H1 (cell line): ENCODE measurements at regions not wholly inside any gene's neighbourhood (a gene's known extent, or its start where the extent isn't known, plus 50 kb on each side); places are given as distances from the start of the nearest gene placed in this dataset.

Source experiments
- CTCF ChIA-PET: fragments of 300-600 bp; sonication (Branson Sonifier 250); formaldehyde crosslinking; loops from one replicate; lab custom pipeline; 2021; ENCODE audit not compliant: partially characterized antibody; lab: Charles Lee
- POLR2A ChIA-PET: fragments of 300-600 bp; sonication (Branson Sonifier 250); formaldehyde crosslinking; loops from one replicate; lab custom pipeline; 2021; ENCODE audit warnings: inconsistent platforms; ENCODE audit not compliant: partially characterized antibody; lab: Charles Lee
- DNase-seq, 2 experiments: peaks; one replicate each; pipeline versions ENCODE4 v3.0.0 to v3.0.0-alpha.2; 2010 to 2022; ENCODE audit warnings: low spot score in 2 of 2, low read depth in 1 of 2, mixed read lengths in 1 of 2
- FAIRE-seq: peaks from 2 replicates; lab custom pipeline; 2011; peaks lifted over from hg19 to GRCh38; lab: Jason Lieb, UNC
- H2AFZ ChIP-seq: 2 replicates; pipeline ENCODE4 v1.8.1; 2012; ENCODE audit warnings: low read length, inconsistent platforms
- H2AK5ac ChIP-seq: 2 replicates; pipeline ENCODE4 v1.6.1; 2013; ENCODE audit warnings: low read depth, low read length
- H2BK120ac ChIP-seq: replicated peaks from 2 replicates; pipeline ENCODE3; 2013; ENCODE audit warnings: low read depth, low read length, inconsistent platforms
- H2BK12ac ChIP-seq: 2 replicates; pipeline ENCODE4 v1.6.1; 2013; ENCODE audit warnings: low read depth, low read length
- H2BK15ac ChIP-seq: 2 replicates; pipeline ENCODE4 v1.6.1; 2013; ENCODE audit warnings: low read length
- H2BK20ac ChIP-seq: 2 replicates; pipeline ENCODE4 v1.6.1; 2013; ENCODE audit warnings: low read length
- H2BK5ac ChIP-seq: 2 replicates; pipeline ENCODE4 v1.6.1; 2013; ENCODE audit warnings: low read depth, low read length
- H3K14ac ChIP-seq: 2 replicates; pipeline ENCODE4 v1.6.1; 2013; ENCODE audit warnings: inconsistent platforms; ENCODE audit not compliant: insufficient read length
- H3K18ac ChIP-seq: 2 replicates; pipeline ENCODE4 v1.6.1; 2013; ENCODE audit warnings: low read length; ENCODE audit errors: extremely low read depth
- H3K23ac ChIP-seq: 2 replicates; pipeline ENCODE4 v1.6.1; 2013; ENCODE audit warnings: inconsistent platforms; ENCODE audit not compliant: insufficient read length
- H3K23me2 ChIP-seq: 2 replicates; pipeline ENCODE4 v1.6.1; 2013; ENCODE audit warnings: low read depth, low read length
- H3K27ac ChIP-seq: 2 replicates; pipeline ENCODE4 v1.6.1; 2011; ENCODE audit warnings: low read depth, low read length, inconsistent platforms
- H3K27me3 ChIP-seq, 4 experiments: replicated peaks in 1 of 4; 1 replicate in 1 of 4; 2 replicates in 3 of 4; pipeline versions ENCODE4 v1.6.1 to v1.8.1; 2011 to 2013; ENCODE audit warnings: low read length in 3 of 4, mild to moderate bottlenecking in 3 of 4, inconsistent platforms in 2 of 4, mixed read lengths in 2 of 4, moderate library complexity in 1 of 4; ENCODE audit not compliant: control insufficient read depth in 3 of 4, insufficient read depth in 3 of 4; ENCODE audit errors: extremely low read depth in 1 of 4
- H3K36me3 ChIP-seq, 4 experiments: 2 replicates each; pipeline versions ENCODE4 v1.6.1 to v1.8.1; 2011 to 2013; ENCODE audit warnings: mild to moderate bottlenecking in 4 of 4, low read length in 3 of 4, moderate library complexity in 2 of 4, control low read depth in 1 of 4, inconsistent platforms in 1 of 4; ENCODE audit not compliant: insufficient read depth in 4 of 4, control insufficient read depth in 2 of 4
- H3K4ac ChIP-seq: replicated peaks from 2 replicates; pipeline ENCODE3; 2013; ENCODE audit warnings: low read length, low read depth, mixed read lengths, inconsistent platforms; ENCODE audit not compliant: insufficient read length
- H3K4me1 ChIP-seq, 4 experiments: replicated peaks in 1 of 4; 1 replicate in 1 of 4; 2 replicates in 3 of 4; pipeline versions ENCODE4 v1.6.1 to v1.8.1; 2011 to 2013; ENCODE audit warnings: low read length in 3 of 4, inconsistent platforms in 2 of 4, mixed read lengths in 1 of 4; ENCODE audit not compliant: insufficient read depth in 4 of 4, control insufficient read depth in 3 of 4
- H3K4me2 ChIP-seq, 2 experiments: 2 replicates each; pipeline versions ENCODE4 v1.6.1 to v1.8.1; 2011 to 2013; ENCODE audit warnings: low read depth in 2 of 2, low read length in 2 of 2, control low read depth in 1 of 2, inconsistent platforms in 1 of 2, mild to moderate bottlenecking in 1 of 2; ENCODE audit not compliant: insufficient read depth in 1 of 2
- H3K4me3 ChIP-seq, 4 experiments: fragments of 200-600, 300-600 bp in 1 of 4; sonication (generic), shearing (Covaris generic), sonication (Bioruptor Twin) in 1 of 4; 2 replicates each; pipeline versions ENCODE4 v1.5.1 to v1.8.1; 2011 to 2016; ENCODE audit warnings: low read length in 4 of 4, low read depth in 3 of 4, control low read depth in 2 of 4, inconsistent platforms in 2 of 4, mild to moderate bottlenecking in 2 of 4, mixed read lengths in 1 of 4, moderate library complexity in 1 of 4; ENCODE audit not compliant: insufficient read depth in 2 of 4; ENCODE audit errors: extremely low read depth in 1 of 4
- H3K56ac ChIP-seq: replicated peaks from 2 replicates; pipeline ENCODE3; 2013; ENCODE audit warnings: low read depth, mild to moderate bottlenecking, mixed read lengths, low read length, inconsistent platforms; ENCODE audit not compliant: insufficient read length
- H3K79me1 ChIP-seq: 2 replicates; pipeline ENCODE4 v1.6.1; 2013; ENCODE audit warnings: low read depth, low read length, control low read depth
- H3K79me2 ChIP-seq, 2 experiments: 2 replicates each; pipeline versions ENCODE4 v1.6.1 to v1.8.1; 2012 to 2013; ENCODE audit warnings: low read length in 2 of 2, mild to moderate bottlenecking in 2 of 2, inconsistent platforms in 1 of 2; ENCODE audit not compliant: insufficient read depth in 2 of 2, control insufficient read depth in 1 of 2
- H3K9ac ChIP-seq, 4 experiments: replicated peaks in 1 of 4; 1 replicate in 1 of 4; 2 replicates in 3 of 4; pipeline versions ENCODE4 v1.6.1 to v1.8.1; 2011 to 2013; ENCODE audit warnings: low read depth in 3 of 4, low read length in 3 of 4, control low read depth in 2 of 4, mild to moderate bottlenecking in 2 of 4, moderate library complexity in 2 of 4, inconsistent platforms in 1 of 4; ENCODE audit errors: extremely low read depth in 1 of 4
- H3K9me3 ChIP-seq, 2 experiments: 2 replicates each; pipeline versions ENCODE4 v1.6.1 to v1.8.1; 2012 to 2013; ENCODE audit warnings: mild to moderate bottlenecking in 2 of 2, moderate library complexity in 2 of 2, control low read depth in 1 of 2, inconsistent platforms in 1 of 2, low read depth in 1 of 2, low read length in 1 of 2, mixed read lengths in 1 of 2; ENCODE audit not compliant: insufficient read depth in 2 of 2
- H4K20me1 ChIP-seq, 2 experiments: replicated peaks in 1 of 2; 2 replicates each; pipeline versions ENCODE3 to v1.8.1; 2011 to 2013; ENCODE audit warnings: inconsistent platforms in 2 of 2, low read length in 2 of 2, mild to moderate bottlenecking in 1 of 2; ENCODE audit not compliant: insufficient read depth in 2 of 2, control insufficient read depth in 1 of 2
- H4K5ac ChIP-seq: 2 replicates; pipeline ENCODE4 v1.6.1; 2013; ENCODE audit warnings: low read length, low read depth, mixed read lengths, inconsistent platforms; ENCODE audit not compliant: insufficient read length
- H4K8ac ChIP-seq: 2 replicates; pipeline ENCODE4 v1.8.0; 2013; ENCODE audit warnings: mild to moderate bottlenecking, moderate library complexity, low read length, inconsistent platforms; ENCODE audit not compliant: insufficient read depth; ENCODE audit errors: extremely low read depth
- H4K91ac ChIP-seq: replicated peaks from 2 replicates; pipeline ENCODE3; 2013; ENCODE audit warnings: low read length, mixed read lengths, inconsistent platforms; ENCODE audit not compliant: insufficient read length
- WGBS, 2 experiments: shearing (Covaris generic) in 1 of 2; methylation state at CpG; one replicate each; pipeline versions ENCODE4 v1.1.6 to v1.1.7; 2013 to 2015; ENCODE audit warnings: low lambda C conversion rate in 2 of 2, mixed read lengths in 2 of 2, inconsistent platforms in 1 of 2, low coverage in 1 of 2, missing lambda C conversion rate in 1 of 2; ENCODE audit not compliant: insufficient replicate concordance in 2 of 2, insufficient coverage in 1 of 2, insufficient read length in 1 of 2; ENCODE audit errors: extremely low coverage in 1 of 2, missing lambda C conversion rate in 1 of 2; 5-methylcytosine and 5-hydroxymethylcytosine counted together

- Histone ChIP-seq H3K18ac (no peak overlapping the region), H3K23me2 (peaks cover 5% of the 10 kb centered on the region; the same call in 1 of the 2 replicates), H2BK5ac (no peak overlapping the region), H3K56ac (no peak overlapping the region), H3K4ac (no peak overlapping the region), H3K4me2 (no peak overlapping the region), H3K27me3 (no peaks in the 10 kb centered on the region), H2AFZ (no peak overlapping the region), H3K23ac (no peak overlapping the region), H2BK15ac (no peak overlapping the region), H3K79me2 (no peaks in the 10 kb centered on the region), H4K8ac (no peak overlapping the region), H3K36me3 (no peaks in the 10 kb centered on the region), H3K14ac (no peak overlapping the region), H3K27ac (no peak overlapping the region), H3K4me3 (no peak overlapping the region), H3K4me1 (no peaks in the 10 kb centered on the region), H4K20me1 (no peaks in the 10 kb centered on the region), H2BK120ac (no peak overlapping the region), H2BK20ac (no peak overlapping the region), H4K5ac (no peak overlapping the region), H3K9me3 (peaks cover 76 to 96% of the 10 kb centered on the region in 2 experiments), H3K79me1 (no peaks in the 10 kb centered on the region), H4K91ac (no peak overlapping the region), H3K9ac (no peak overlapping the region), H2AK5ac (no peak overlapping the region), H2BK12ac (no peak overlapping the region)
- WGBS, 2 experiments = 74% methylated on average over 10 of the region's 11 CpGs; no CpG with 5 or more reads in 1 of the 2 experiments
- ChIA-PET POLR2A (no interaction called here), CTCF (no interaction called here)
- no peak for DNase-seq
- no peak for FAIRE-seq
Measured at GRCh38 chr22:47300698-47301405, 538.4 kb downstream of the TBC1D22A start.
